Astrocyte of the cerebellum (primary cell): ENCODE measurements at regions not wholly inside any gene's neighbourhood (a gene's known extent, or its start where the extent isn't known, plus 50 kb on each side); places are given as distances from the start of the nearest gene placed in this dataset.
"Not testable (repeated sequence)": the region's sequence is repeated elsewhere in the genome, so short reads cannot be mapped to it uniquely, and the experiment has no call there.

Experiments
- DNase-seq: peaks from one replicate; pipeline ENCODE4 v3.0.0-alpha.2; 2011; ENCODE audit warnings: low read depth
- H3K4me3 ChIP-seq: 2 replicates; pipeline ENCODE4 v1.5.1; 2011; ENCODE audit warnings: mild to moderate bottlenecking, low read depth, low read length, moderate library complexity
- in situ Hi-C: cut with HindIII; loops from 2 replicates; pipeline ENCODE4 v1.10.0; 2017; ENCODE audit warnings: low sequenced_read_pairs
- TF ChIP-seq, protein P1 (sequence below): IDR thresholded peaks from 2 replicates; pipeline ENCODE4 v1.5.1; 2012; ENCODE audit warnings: low read length, low read depth, moderate library complexity, mild to moderate bottlenecking; ENCODE audit errors: missing control alignments

DNA sequence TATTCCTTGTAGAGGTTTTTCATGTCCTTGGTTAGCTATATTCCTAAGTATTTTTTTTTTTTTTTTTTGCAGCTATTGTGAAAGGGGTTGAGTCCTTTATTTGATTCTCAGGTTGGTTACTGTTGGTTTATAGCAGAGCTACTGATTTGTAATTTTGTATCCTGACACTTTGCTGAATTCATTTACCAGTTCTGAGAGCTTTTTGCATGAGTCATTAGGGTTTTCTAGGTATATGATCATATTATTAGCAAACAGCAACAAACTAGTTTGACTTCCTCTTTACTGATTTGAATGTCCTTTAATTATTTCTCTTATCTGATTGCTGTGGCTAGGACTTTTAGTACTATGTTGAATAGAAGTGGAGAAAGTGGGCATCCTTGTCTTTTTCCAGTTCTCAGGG lies 737.4 kb downstream of the ZNF385D start:
- TF ChIP-seq, protein P1, sequence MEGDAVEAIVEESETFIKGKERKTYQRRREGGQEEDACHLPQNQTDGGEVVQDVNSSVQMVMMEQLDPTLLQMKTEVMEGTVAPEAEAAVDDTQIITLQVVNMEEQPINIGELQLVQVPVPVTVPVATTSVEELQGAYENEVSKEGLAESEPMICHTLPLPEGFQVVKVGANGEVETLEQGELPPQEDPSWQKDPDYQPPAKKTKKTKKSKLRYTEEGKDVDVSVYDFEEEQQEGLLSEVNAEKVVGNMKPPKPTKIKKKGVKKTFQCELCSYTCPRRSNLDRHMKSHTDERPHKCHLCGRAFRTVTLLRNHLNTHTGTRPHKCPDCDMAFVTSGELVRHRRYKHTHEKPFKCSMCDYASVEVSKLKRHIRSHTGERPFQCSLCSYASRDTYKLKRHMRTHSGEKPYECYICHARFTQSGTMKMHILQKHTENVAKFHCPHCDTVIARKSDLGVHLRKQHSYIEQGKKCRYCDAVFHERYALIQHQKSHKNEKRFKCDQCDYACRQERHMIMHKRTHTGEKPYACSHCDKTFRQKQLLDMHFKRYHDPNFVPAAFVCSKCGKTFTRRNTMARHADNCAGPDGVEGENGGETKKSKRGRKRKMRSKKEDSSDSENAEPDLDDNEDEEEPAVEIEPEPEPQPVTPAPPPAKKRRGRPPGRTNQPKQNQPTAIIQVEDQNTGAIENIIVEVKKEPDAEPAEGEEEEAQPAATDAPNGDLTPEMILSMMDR, result no peak
- no peak for DNase-seq
- H3K4me3 ChIP-seq, result no peak overlapping the region
- in situ Hi-C loops, result no loop called here

DNA sequence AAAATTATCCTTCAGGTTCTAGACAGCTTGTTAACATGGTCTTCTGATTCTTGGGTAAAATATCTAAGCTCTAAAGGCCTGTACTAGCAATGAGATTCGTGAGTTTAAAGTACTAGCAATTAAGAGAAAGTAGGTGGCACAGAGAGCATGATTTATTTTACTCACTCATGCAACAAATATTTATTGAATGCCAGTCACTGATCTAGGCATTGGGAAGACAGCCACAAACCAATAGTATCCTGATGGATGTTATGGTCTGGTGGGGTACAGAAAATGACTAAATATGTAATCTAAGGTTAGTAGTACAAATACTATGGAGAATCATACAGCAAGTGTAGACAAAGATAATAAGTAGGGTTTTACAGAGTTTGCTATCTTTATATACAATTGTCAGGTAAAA lies 751.3 kb downstream of the ZNF385D start:
- TF ChIP-seq, protein P1, result no peak
- in situ Hi-C loops, result no loop called here
- DNase-seq, result no peak
- no peak overlapping the region for H3K4me3 ChIP-seq

DNA sequence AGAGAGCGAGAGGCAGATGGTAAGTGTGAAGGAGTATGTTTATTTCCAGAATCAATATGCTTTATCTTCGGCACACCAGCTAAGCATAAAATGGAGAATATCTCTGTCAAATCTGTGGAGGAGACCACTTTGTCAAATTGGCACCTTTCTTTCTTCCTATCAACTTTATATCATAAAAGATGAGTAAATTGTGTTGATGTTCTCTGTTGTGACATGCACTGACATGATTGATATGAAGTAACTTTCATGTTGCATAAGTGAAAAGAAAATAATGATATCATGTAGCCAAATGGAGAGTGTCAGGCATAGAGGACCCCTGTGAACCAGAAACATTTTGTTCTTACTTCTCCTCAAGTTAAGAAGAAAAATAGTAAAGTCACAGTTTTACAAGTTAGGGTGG lies 753.8 kb downstream of the ZNF385D start:
- DNase-seq, result no peak
- H3K4me3 ChIP-seq, result no peak overlapping the region
- TF ChIP-seq, protein P1, result no peak
- in situ Hi-C loops, result no loop called here

DNA sequence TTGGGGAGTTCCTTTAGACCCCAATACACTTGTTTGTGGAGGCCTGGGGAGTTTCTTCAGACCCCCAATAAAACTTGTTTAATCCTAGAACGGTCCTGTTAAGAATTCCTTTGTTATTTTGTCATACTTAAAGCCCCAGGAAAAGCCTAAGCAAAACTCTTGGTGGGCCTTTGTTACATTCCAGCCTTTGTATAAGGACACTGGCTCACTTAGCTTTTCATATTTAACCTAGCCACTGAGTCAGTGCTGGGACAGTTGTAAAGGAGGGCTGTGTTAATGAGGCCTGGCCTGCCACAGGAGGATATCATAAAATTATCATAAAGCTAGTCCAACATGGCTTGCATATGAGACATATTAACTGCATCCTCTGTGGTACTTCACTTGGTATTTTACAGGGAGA lies 760.1 kb downstream of the ZNF385D start:
- no peak for DNase-seq
- H3K4me3 ChIP-seq, result no peak overlapping the region
- in situ Hi-C loops, result no loop called here
- TF ChIP-seq, protein P1, result no peak

DNA sequence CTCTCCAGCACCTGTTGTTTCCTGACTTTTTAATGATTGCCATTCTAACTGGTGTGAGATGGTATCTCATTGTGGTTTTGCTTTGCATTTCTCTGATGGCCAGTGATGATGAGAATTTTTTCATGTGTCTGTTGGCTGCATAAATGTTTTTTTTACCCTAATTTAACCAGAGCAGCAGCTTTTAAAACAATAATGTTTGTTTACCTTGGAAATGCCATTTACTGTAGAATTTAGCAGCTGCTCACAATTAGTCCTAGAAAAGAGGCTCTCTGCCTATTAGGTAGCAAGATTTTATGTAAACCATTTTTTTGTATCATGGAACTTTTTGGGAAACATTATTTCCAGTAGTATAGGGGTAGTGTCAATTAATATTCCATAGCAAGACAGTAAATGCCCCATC lies 761.4 kb downstream of the ZNF385D start:
- in situ Hi-C loops, DNase-seq, H3K4me3 ChIP-seq: not testable (repeated sequence)

DNA sequence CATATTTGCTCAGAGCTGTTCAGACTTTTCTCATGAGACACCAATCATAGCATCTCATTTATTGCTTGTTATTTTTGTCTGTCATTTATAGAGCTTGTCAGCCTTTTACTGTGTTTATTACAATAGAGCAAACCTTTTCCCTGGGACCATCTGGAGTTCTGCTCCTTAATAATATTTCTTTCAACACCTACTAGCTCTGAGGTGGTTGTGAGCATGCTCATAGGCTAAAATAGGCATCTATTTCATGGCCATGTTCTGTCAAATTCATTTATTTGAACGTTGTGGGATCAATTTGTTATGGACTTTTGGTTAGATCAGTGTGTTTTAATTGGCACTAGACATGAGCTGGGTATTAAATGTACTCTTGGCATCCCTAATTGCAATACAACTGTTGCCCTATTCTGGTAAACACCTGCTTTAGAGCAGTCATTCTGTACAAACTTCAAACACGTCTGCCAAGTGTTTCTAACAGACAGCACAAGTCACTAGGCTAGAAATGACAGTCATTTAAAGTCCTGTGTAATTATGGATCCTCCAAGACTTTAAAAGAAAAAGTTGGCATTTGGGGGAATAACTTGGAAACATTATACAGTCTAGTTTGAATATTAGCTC lies 766.3 kb downstream of the ZNF385D start:
- no peak for DNase-seq
- in situ Hi-C loops, result no loop called here
- no peak overlapping the region for H3K4me3 ChIP-seq
- TF ChIP-seq, protein P1, result no peak

DNA sequence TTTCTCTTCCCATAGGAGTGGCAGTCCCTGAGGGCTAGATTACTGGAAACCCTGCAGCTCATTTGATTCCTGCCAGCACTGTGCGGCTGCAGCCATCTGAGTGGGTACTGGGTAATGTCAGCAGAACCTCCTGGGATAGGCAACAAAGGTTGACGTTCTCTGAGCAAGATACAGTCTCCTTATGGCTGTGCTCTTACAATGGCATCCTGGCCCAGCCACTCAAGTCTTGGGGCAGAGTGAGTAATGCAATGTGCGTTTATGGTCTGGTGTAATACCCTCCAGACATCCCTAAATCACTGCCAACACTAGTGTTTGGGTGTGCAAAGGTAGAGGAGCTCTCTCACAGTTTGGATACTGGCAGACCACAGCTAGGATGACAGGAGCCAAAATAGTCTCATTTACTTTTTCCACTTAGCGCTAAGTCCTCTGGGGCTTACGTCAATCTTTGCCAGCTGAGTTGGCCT lies 775.8 kb downstream of the ZNF385D start:
- H3K4me3 ChIP-seq, result no peak overlapping the region
- TF ChIP-seq, protein P1, result no peak
- no peak for DNase-seq
- in situ Hi-C loops, result loop anchor here (10.0 kb wide), 1 partner anchor 60 kb away; no protein-coding TSS in a partner anchor
